Islet of Langerhans (tissue), 1 donor: ENCODE measurements at regions not wholly inside any gene's neighbourhood (a gene's known extent, or its start where the extent isn't known, plus 50 kb on each side); places are given as distances from the start of the nearest gene placed in this dataset.
"Not testable (repeated sequence)": the region's sequence is repeated elsewhere in the genome, so short reads cannot be mapped to it uniquely, and the experiment has no call there.

Experiments used
- FAIRE-seq: peaks from one replicate; lab custom pipeline; 2011; peaks lifted over from hg19 to GRCh38; lab: Jason Lieb, UNC

DNA sequence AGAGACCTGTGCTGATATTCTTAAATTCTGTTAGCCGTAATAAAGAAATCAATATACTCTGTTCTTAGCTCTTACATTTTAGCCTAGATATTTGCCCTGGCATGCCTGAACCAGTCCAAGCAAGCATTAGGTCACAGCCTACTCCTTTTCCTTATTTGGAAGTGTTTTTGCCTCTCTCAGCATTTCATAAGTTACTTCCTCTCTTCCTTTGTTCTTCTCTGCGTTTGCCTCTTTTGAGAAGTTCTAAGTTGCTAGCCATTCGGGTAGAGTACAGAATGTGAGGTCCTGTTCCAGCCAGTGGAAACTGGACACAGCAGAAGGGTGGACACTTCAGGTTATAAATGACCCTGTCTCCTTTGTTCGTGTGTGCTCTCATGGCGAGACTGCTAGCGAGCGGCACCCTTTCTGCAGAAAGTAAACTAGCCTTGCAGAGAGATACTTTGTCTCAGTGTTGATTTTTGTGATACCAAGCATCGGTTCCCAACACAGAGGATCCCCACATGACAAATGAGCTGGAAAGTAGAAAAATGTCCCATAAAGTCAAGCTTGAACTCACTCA lies 75.0 kb upstream of the FAM153A start:
- not testable (repeated sequence) for FAIRE-seq

DNA sequence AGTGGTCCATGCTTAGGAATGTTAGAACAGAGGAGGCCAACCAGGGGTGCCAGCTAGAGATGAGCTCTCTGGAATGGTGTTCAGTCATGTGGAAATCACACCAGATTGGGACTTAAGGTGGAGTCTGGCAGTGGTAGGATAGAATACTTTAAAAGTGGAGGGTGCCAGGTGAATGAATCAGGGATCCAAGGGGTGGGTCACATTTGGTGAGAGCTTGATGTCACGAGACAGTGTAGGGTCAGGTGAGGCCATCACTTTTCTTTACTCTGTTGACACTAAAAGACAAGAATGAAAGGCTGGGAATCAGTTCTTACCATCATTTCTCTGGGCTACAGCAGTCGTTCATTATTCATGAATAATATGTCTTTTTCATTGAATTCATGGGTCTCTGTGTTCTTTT lies 73.8 kb upstream of the FAM153A start:
- not testable (repeated sequence) for FAIRE-seq

DNA sequence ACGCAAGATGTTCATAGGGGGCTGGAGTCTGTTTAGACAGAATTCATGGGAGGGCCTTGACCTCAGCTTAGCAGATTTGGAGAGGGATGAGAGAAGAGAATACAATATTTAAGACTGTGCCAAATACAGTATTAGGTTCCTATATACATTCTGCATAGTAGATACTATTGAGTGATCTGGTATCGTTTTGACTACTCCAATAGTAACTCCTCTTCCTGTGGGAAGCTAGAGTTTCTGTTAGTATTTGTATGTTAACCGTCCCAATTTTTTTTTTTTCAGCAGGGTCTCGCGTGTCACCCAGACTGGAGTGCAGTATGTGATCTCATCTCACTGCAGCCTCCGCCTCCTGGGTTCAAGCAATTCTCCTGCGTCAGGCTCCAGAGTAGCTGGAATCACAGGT lies 65.2 kb upstream of the FAM153A start:
- FAIRE-seq, result not testable (repeated sequence)

DNA sequence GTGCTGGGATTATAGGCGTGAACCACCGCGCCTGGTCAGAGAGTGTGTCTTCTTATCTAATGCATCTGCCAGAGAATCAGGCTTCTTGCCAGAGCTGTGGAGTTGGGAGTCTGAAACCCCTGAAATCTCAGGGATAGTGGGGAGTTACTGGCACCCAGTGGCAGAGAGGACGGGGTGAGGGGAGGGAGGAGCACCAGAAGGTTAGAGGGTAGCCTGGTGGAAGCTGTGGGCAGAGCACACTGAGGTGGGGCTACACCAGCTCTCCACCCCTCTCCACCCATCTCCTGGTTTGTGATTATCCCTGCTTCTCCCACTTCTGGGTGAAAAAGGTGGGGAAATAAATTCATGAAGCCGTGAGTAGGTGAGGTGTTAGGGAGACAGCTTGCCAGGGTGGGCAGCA lies 63.9 kb upstream of the FAM153A start:
- not testable (repeated sequence) for FAIRE-seq

DNA sequence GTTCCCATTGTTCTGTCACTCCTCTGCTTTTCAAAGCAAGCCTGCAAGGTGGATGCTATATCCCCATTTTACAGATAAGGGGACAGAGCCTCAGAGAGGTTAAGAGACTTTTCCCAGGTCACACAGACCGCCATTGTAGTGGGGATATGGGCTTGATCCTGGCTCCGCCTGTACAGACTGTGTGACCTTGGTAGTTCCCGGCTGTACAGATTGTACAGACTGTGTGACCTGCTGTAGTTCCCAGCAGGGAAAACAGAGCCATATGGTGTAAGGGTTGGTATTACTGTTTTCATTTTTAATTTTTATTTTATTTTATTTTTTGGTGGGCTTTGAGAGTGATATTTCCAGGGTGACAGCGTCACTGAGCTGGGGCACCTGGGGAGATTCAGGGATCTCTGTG lies 63.2 kb upstream of the FAM153A start:
- FAIRE-seq, result not testable (repeated sequence)

DNA sequence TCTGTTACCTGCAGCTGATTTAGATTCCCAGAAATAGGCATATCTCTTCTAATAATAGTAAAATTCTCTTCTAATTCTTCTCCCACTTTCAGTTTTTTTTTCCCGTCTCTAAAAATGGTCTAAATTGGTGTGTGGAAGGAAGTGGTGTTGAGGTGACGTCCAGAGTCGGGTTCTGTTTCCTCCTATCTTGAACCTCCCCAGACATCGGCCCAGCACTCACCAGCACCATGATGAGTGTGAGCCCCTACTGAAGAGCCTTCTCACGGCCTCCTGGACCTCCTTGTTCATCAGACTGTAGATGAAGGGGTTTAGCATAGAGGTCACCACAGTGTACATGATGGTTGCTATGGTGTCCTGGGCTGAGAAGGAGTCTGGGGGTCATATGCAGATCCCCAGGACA lies 53.5 kb upstream of the FAM153A start:
- FAIRE-seq, result not testable (repeated sequence)
